T-cell (primary cell): ENCODE measurements at regions not wholly inside any gene's neighbourhood (a gene's known extent, or its start where the extent isn't known, plus 50 kb on each side); places are given as distances from the start of the nearest gene placed in this dataset.

Experiments
- ATAC-seq, 4 experiments: fragments of 200-7000 bp in 3 of 4; fragments of 150-1000 bp in 1 of 4; cut with Tn5 transposase; replicated peaks in 1 of 4; 1 replicate in 3 of 4; 2 replicates in 1 of 4; pipeline ENCODE4 v1.10.0; 2021; ENCODE audit warnings: moderate library complexity in 3 of 4, mild to moderate bottlenecking in 2 of 4, moderate number of reproducible peaks in 1 of 4
- CTCF ChIA-PET, 2 donors: fragments of 300-600 bp; sonication (Branson Sonifier 250); formaldehyde crosslinking; loops; one replicate each; lab custom pipeline; 2022; ENCODE audit warnings: antibody characterized with exemption in 2 of 2; lab: Charles Lee
- POLR2A ChIA-PET, 2 donors: fragments of 300-600 bp; sonication (Branson Sonifier 250); formaldehyde crosslinking; loops; one replicate each; lab custom pipeline; 2022; ENCODE audit warnings: antibody characterized with exemption in 2 of 2; lab: Charles Lee
- DNase-seq, 35 experiments: peaks; one replicate each; pipeline versions ENCODE4 v3.0.0 to v3.0.0-alpha.2; 2013 to 2023
- H3K27ac ChIP-seq: one replicate; pipeline ENCODE4 v1.5.1; 2013; ENCODE audit warnings: low read length
- H3K27me3 ChIP-seq, 2 experiments: replicated peaks in 1 of 2; 1 replicate in 1 of 2; 2 replicates in 1 of 2; pipeline versions ENCODE4 v1.6.1 to v1.7.0; 2013; ENCODE audit warnings: low read length in 1 of 2, mixed read lengths in 1 of 2; ENCODE audit not compliant: control insufficient read depth in 2 of 2, insufficient read depth in 2 of 2; ENCODE audit errors: extremely low read depth in 1 of 2
- H3K36me3 ChIP-seq, 2 donors: 1 replicate in 1 of 2; 2 replicates in 1 of 2; pipeline versions ENCODE4 v1.6.1 to v1.7.0; 2013; ENCODE audit warnings: low read length in 1 of 2; ENCODE audit not compliant: control insufficient read depth in 2 of 2, insufficient read depth in 1 of 2; ENCODE audit errors: extremely low read depth in 1 of 2
- H3K4me1 ChIP-seq, 2 experiments: 1 replicate in 1 of 2; 2 replicates in 1 of 2; pipeline versions ENCODE4 v1.6.1 to v1.7.0; 2013; ENCODE audit warnings: low read length in 2 of 2, mixed read lengths in 1 of 2; ENCODE audit not compliant: insufficient read depth in 2 of 2, control insufficient read depth in 1 of 2; ENCODE audit errors: extremely low read depth in 1 of 2
- H3K4me3 ChIP-seq, 2 donors: 1 replicate in 1 of 2; 2 replicates in 1 of 2; pipeline versions ENCODE4 v1.5.1 to v1.7.0; 2013; ENCODE audit warnings: mild to moderate bottlenecking in 2 of 2, low read length in 1 of 2, moderate library complexity in 1 of 2; ENCODE audit not compliant: control insufficient read depth in 1 of 2; ENCODE audit errors: extremely low read depth in 1 of 2
- H3K9me3 ChIP-seq: 2 replicates; pipeline ENCODE4 v1.7.0; 2013
- H3K27ac Mint-ChIP-seq, 2 donors: one replicate each; pipeline ENCODE4 v1.8.0; 2020 to 2021; ENCODE audit warnings: mild to moderate bottlenecking in 2 of 2, mixed read lengths in 2 of 2
- H3K27me3 Mint-ChIP-seq, 2 donors: one replicate each; pipeline ENCODE4 v1.8.0; 2021 to 2022; ENCODE audit warnings: mixed read lengths in 2 of 2
- H3K36me3 Mint-ChIP-seq: one replicate; pipeline ENCODE4 v1.8.0; 2021; ENCODE audit warnings: mixed read lengths
- H3K4me1 Mint-ChIP-seq, 3 donors: one replicate each; pipeline ENCODE4 v1.8.0; 2020 to 2022; ENCODE audit warnings: mixed read lengths in 3 of 3, mild to moderate bottlenecking in 1 of 3
- H3K4me3 Mint-ChIP-seq, 3 donors: one replicate each; pipeline ENCODE4 v1.8.0; 2020 to 2022; ENCODE audit warnings: mild to moderate bottlenecking in 3 of 3, mixed read lengths in 3 of 3, moderate library complexity in 3 of 3
- H3K9me3 Mint-ChIP-seq, 3 donors: one replicate each; pipeline ENCODE4 v1.8.0; 2020 to 2022; ENCODE audit warnings: mixed read lengths in 3 of 3
- WGBS: methylation state at CpG from one replicate; pipeline ENCODE4 v1.1.5; 2013; ENCODE audit warnings: missing lambda C conversion rate; ENCODE audit not compliant: insufficient coverage; 5-methylcytosine and 5-hydroxymethylcytosine counted together

DNA sequence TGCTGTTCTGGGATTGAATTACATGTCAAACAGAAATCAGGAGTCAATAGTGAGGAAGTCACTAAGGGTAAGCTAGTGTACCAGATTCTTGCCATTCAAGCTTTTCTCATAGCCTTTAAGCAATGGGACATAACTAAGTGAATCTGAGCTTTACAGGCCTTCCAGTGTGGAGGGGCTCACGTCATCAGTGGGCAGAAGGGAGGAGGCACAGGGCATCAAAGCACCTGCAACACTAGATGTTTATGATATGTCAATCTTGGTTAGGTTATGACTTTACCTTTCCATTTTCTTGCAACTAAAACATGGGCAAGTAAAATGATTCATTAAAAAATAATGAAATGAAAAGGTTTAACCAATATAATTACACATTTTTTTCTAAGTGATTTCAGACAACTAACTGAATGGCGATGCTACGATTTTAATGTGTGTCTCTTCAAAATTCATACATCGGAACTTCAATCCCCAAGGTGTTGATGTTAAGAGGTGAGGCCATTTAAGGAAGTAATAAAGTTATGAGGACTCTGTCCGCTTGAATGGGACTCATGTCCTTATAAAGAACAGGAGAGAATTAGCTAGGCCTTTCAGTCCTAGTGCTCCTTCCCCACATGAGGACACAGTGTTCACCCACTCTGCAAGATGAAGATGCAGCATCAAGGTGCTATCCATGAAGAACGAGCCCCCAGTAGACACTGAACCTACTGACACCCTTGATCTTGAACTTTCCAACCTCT is 1169.2 kb upstream of the NXPH2 start:
- CTCF ChIA-PET: no interaction called here

DNA sequence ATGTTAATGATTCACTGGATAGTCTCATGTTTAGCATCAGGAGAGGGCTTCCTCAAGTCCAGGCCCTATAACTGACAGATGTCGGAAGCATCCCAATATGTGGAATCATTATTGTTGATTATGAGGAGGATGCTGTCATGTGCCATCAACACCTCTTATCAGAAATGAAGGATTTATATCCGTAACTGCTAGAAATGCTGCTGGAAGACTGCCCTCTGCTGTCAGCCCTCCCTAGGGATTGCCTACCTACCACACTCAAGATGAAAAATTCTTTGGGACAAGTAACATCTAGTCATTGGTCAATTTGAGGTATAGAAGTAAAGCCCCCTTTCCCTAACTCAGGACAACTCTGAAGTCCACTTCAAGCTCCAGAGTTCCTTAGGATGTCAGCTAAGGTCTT is 1166.5 kb upstream of the NXPH2 start:
- H3K27ac Mint-ChIP-seq: no peak overlapping the region
- POLR2A ChIA-PET: no interaction called here
- no CpG with 5 or more reads among the region's 2 CpGs for WGBS
- Histone ChIP-seq H3K9me3 (no peaks in the 10 kb centered on the region), H3K4me1 (no peaks in the 10 kb centered on the region), H3K4me3 (no peak overlapping the region), H3K36me3 (no peaks in the 10 kb centered on the region), H3K27ac (no peak overlapping the region), H3K27me3 (no peaks in the 10 kb centered on the region)
- ATAC-seq: no peak
- H3K27me3 Mint-ChIP-seq: no peaks in the 10 kb centered on the region
- H3K9me3 Mint-ChIP-seq: peaks cover 19 to 29% (median 28%) of the 10 kb centered on the region in 3 donors
- no peaks in the 10 kb centered on the region for H3K4me1 Mint-ChIP-seq
- DNase-seq: no peak
- H3K36me3 Mint-ChIP-seq: no peaks in the 10 kb centered on the region
- no peak overlapping the region for H3K4me3 Mint-ChIP-seq
- CTCF ChIA-PET: no interaction called here

More for the DNA sequence above, 1169.2 kb upstream of the NXPH2 start:
- ATAC-seq: no peak
- Histone ChIP-seq H3K4me1 (no peaks in the 10 kb centered on the region), H3K27me3 (no peaks in the 10 kb centered on the region), H3K36me3 (no peaks in the 10 kb centered on the region), H3K4me3 (no peak overlapping the region), H3K9me3 (no peaks in the 10 kb centered on the region), H3K27ac (no peak overlapping the region)
- no peak overlapping the region for H3K27ac Mint-ChIP-seq
- no peak for DNase-seq
- no peaks in the 10 kb centered on the region for H3K36me3 Mint-ChIP-seq
- H3K4me1 Mint-ChIP-seq: no peaks in the 10 kb centered on the region
- no CpG with 5 or more reads among the region's 6 CpGs for WGBS
- H3K27me3 Mint-ChIP-seq: no peaks in the 10 kb centered on the region
- no peak overlapping the region for H3K4me3 Mint-ChIP-seq
- H3K9me3 Mint-ChIP-seq: peaks cover 17 to 26% (median 21%) of the 10 kb centered on the region in 3 donors
- POLR2A ChIA-PET: no interaction called here

- no peaks in the 10 kb centered on the region for H3K36me3 Mint-ChIP-seq
- H3K4me3 ChIP-seq: no peak overlapping the region
- H3K27me3 ChIP-seq: no peaks in the 10 kb centered on the region
- no CpG with 5 or more reads among the region's 1 CpG for WGBS
- no peak overlapping the region for H3K4me3 Mint-ChIP-seq
- peaks cover 11 to 31% (median 20%) of the 10 kb centered on the region in 3 donors for H3K9me3 Mint-ChIP-seq
- ChIA-PET CTCF (no interaction called here), POLR2A (no interaction called here)
- no peak overlapping the region for H3K27ac Mint-ChIP-seq
- H3K9me3 ChIP-seq: peaks cover 3% of the 10 kb centered on the region
- H3K27me3 Mint-ChIP-seq: no peaks in the 10 kb centered on the region
- no peak overlapping the region for H3K27ac ChIP-seq
- no peaks in the 10 kb centered on the region for H3K4me1 ChIP-seq
- DNase-seq (no peak), ATAC-seq (no peak)
- no peaks in the 10 kb centered on the region for H3K4me1 Mint-ChIP-seq
- H3K36me3 ChIP-seq: no peaks in the 10 kb centered on the region
These were observed 1160.5 kb upstream of the NXPH2 start for GRCh38 chr2:139940686-139941085.

- DNase-seq: no peak
- Histone ChIP-seq H3K27ac (no peak overlapping the region), H3K4me3 (no peak overlapping the region), H3K36me3 (no peaks in the 10 kb centered on the region), H3K9me3 (no peaks in the 10 kb centered on the region), H3K27me3 (no peaks in the 10 kb centered on the region), H3K4me1 (no peaks in the 10 kb centered on the region)
- no peak overlapping the region for H3K4me3 Mint-ChIP-seq
- peaks cover 0 to 8% (median 3%) of the 10 kb centered on the region in 3 donors for H3K9me3 Mint-ChIP-seq
- WGBS: no CpG with 5 or more reads among the region's 1 CpG
- ChIA-PET POLR2A (no interaction called here), CTCF (no interaction called here)
- no peak for ATAC-seq
- H3K36me3 Mint-ChIP-seq: no peaks in the 10 kb centered on the region
- no peaks in the 10 kb centered on the region for H3K27me3 Mint-ChIP-seq
- no peak overlapping the region for H3K27ac Mint-ChIP-seq
- no peaks in the 10 kb centered on the region for H3K4me1 Mint-ChIP-seq
These were observed 1145.7 kb upstream of the NXPH2 start for GRCh38 chr2:139925903-139926302.

GRCh38 chr2:139924070-139924469 is 1143.9 kb upstream of the NXPH2 start:
- Histone ChIP-seq H3K36me3 (no peaks in the 10 kb centered on the region), H3K9me3 (no peaks in the 10 kb centered on the region), H3K27me3 (no peaks in the 10 kb centered on the region), H3K27ac (no peak overlapping the region), H3K4me1 (no peaks in the 10 kb centered on the region), H3K4me3 (no peak overlapping the region)
- WGBS: 80% methylated on average over 2 of the region's 5 CpGs
- no peaks in the 10 kb centered on the region for H3K27me3 Mint-ChIP-seq
- ChIA-PET CTCF (no interaction called here), POLR2A (no interaction called here)
- H3K4me1 Mint-ChIP-seq: no peaks in the 10 kb centered on the region
- no peak for ATAC-seq
- H3K9me3 Mint-ChIP-seq: peaks cover 6 to 9% (median 9%) of the 10 kb centered on the region in 3 donors
- no peaks in the 10 kb centered on the region for H3K36me3 Mint-ChIP-seq
- no peak overlapping the region for H3K27ac Mint-ChIP-seq
- no peak overlapping the region for H3K4me3 Mint-ChIP-seq
- DNase-seq: no peak

- ChIA-PET POLR2A (no interaction called here), CTCF (no interaction called here)
- Mint-ChIP-seq H3K27me3 (no peaks in the 10 kb centered on the region), H3K9me3 (peaks cover 9 to 14% (median 14%) of the 10 kb centered on the region in 3 donors), H3K4me1 (no peaks in the 10 kb centered on the region), H3K27ac (no peak overlapping the region), H3K36me3 (no peaks in the 10 kb centered on the region), H3K4me3 (no peak overlapping the region)
- WGBS: no CpG with 5 or more reads among the region's 3 CpGs
- H3K27me3 ChIP-seq: no peaks in the 10 kb centered on the region
- no peaks in the 10 kb centered on the region for H3K4me1 ChIP-seq
- H3K27ac ChIP-seq: no peak overlapping the region
- no peaks in the 10 kb centered on the region for H3K36me3 ChIP-seq
- no peak overlapping the region for H3K4me3 ChIP-seq
- ATAC-seq (no peak), DNase-seq (no peak)
- H3K9me3 ChIP-seq: no peaks in the 10 kb centered on the region
These were observed 1138.8 kb upstream of the NXPH2 start for GRCh38 chr2:139918982-139919381.
